Liver (tissue), 7 donors: ENCODE measurements at regions not wholly inside any gene's neighbourhood (a gene's known extent, or its start where the extent isn't known, plus 50 kb on each side); places are given as distances from the start of the nearest gene placed in this dataset.

ENCODE experiments used
- DNase-seq: peaks from one replicate; pipeline ENCODE4 v3.0.0-alpha.2; 2017; ENCODE audit warnings: low spot score
- H3K27ac ChIP-seq, 2 donors: one replicate each; pipeline ENCODE4 v1.7.0; 2013; ENCODE audit warnings: inconsistent platforms in 2 of 2, low read length in 2 of 2, control low read depth in 1 of 2, low read depth in 1 of 2, mild to moderate bottlenecking in 1 of 2
- H3K27me3 ChIP-seq, 4 donors: one replicate each; pipeline versions ENCODE4 v1.6.1 to v1.7.0; 2013; ENCODE audit warnings: low read length in 3 of 4, inconsistent platforms in 1 of 4, mild to moderate bottlenecking in 1 of 4, moderate library complexity in 1 of 4; ENCODE audit not compliant: control insufficient read depth in 4 of 4, insufficient read depth in 4 of 4
- H3K36me3 ChIP-seq, 4 donors: one replicate each; pipeline versions ENCODE4 v1.6.1 to v1.7.0; 2013; ENCODE audit warnings: low read length in 3 of 4, mild to moderate bottlenecking in 3 of 4, low read depth in 1 of 4, moderate library complexity in 1 of 4; ENCODE audit not compliant: control insufficient read depth in 4 of 4, insufficient read depth in 3 of 4
- H3K4me1 ChIP-seq, 4 donors: one replicate each; pipeline versions ENCODE4 v1.6.1 to v1.7.0; 2013; ENCODE audit warnings: low read length in 3 of 4, mild to moderate bottlenecking in 3 of 4, moderate library complexity in 1 of 4; ENCODE audit not compliant: control insufficient read depth in 4 of 4, insufficient read depth in 4 of 4
- H3K4me3 ChIP-seq, 3 donors: one replicate each; pipeline versions ENCODE4 v1.6.1 to v1.7.0; 2013; ENCODE audit warnings: low read length in 3 of 3, control low read depth in 1 of 3, low read depth in 1 of 3, mild to moderate bottlenecking in 1 of 3
- H3K9ac ChIP-seq, 2 donors: one replicate each; pipeline ENCODE4 v1.7.0; 2013; ENCODE audit warnings: low read length in 2 of 2, mild to moderate bottlenecking in 2 of 2, moderate library complexity in 2 of 2, control low read depth in 1 of 2, low read depth in 1 of 2
- H3K9me3 ChIP-seq, 4 donors: one replicate each; pipeline versions ENCODE4 v1.6.1 to v1.7.0; 2013; ENCODE audit warnings: low read length in 3 of 4; ENCODE audit not compliant: control insufficient read depth in 4 of 4
- EGR1 ChIP-seq, 2 donors: IDR thresholded peaks; 2 replicates each; pipeline ENCODE4 v1.6.1; 2016 to 2018; ENCODE audit warnings: antibody characterized with exemption in 2 of 2, low read depth in 2 of 2
- FOXA1 ChIP-seq: IDR thresholded peaks from 2 replicates; pipeline ENCODE4 v1.6.1; 2016; ENCODE audit warnings: antibody characterized with exemption
- FOXA2 ChIP-seq: IDR thresholded peaks from 2 replicates; pipeline ENCODE4 v1.6.1; 2016; ENCODE audit warnings: antibody characterized with exemption
- GABPA ChIP-seq, 2 donors: IDR thresholded peaks in 1 of 2; conservative IDR thresholded peaks in 1 of 2; 2 replicates each; pipeline ENCODE4 v1.6.1; 2016; ENCODE audit warnings: antibody characterized with exemption in 2 of 2, mild to moderate bottlenecking in 1 of 2, moderate library complexity in 1 of 2
- HNF4A ChIP-seq, 2 donors: conservative IDR thresholded peaks; 2 replicates each; pipeline ENCODE4 v1.6.1; 2016; ENCODE audit warnings: antibody characterized with exemption in 2 of 2, mild to moderate bottlenecking in 2 of 2
- JUND ChIP-seq, 2 donors: IDR thresholded peaks; 2 replicates each; pipeline ENCODE4 v1.6.1; 2016; ENCODE audit warnings: antibody characterized with exemption in 2 of 2
- NR2F2 ChIP-seq: IDR thresholded peaks from 2 replicates; pipeline ENCODE4 v1.6.1; 2016; ENCODE audit warnings: antibody characterized with exemption
- RAD21 ChIP-seq, 2 donors: IDR thresholded peaks; 2 replicates each; pipeline ENCODE4 v1.6.1; 2016; ENCODE audit warnings: antibody characterized with exemption in 2 of 2, mild to moderate bottlenecking in 2 of 2
- RXRA ChIP-seq, 2 donors: IDR thresholded peaks; 2 replicates each; pipeline ENCODE4 v1.6.1; 2017 to 2018; ENCODE audit warnings: antibody characterized with exemption in 2 of 2, mild to moderate bottlenecking in 1 of 2
- SP1 ChIP-seq: IDR thresholded peaks from 2 replicates; pipeline ENCODE4 v1.6.1; 2018; ENCODE audit warnings: antibody characterized with exemption, mild to moderate bottlenecking
- TAF1 ChIP-seq: conservative IDR thresholded peaks from 2 replicates; pipeline ENCODE4 v1.6.1; 2016; ENCODE audit warnings: antibody characterized with exemption, mild to moderate bottlenecking
- YY1 ChIP-seq: IDR thresholded peaks from 2 replicates; pipeline ENCODE4 v1.6.1; 2016; ENCODE audit warnings: antibody characterized with exemption, mild to moderate bottlenecking
- WGBS: extraction: QIAGEN DNeasy Blood & Tissue Kit; methylation state at CpG from one replicate; pipeline ENCODE4 v1.1.7; 2013; 5-methylcytosine and 5-hydroxymethylcytosine counted together
- TF ChIP-seq, protein P1 (sequence below): IDR thresholded peaks from 2 replicates; pipeline ENCODE4 v1.6.1; 2016; ENCODE audit warnings: antibody characterized with exemption
- TF ChIP-seq, protein P2 (sequence below): IDR thresholded peaks from 2 replicates; pipeline ENCODE4 v1.6.1; 2016; ENCODE audit warnings: antibody characterized with exemption
- TF ChIP-seq, protein P3 (sequence below): IDR thresholded peaks from 2 replicates; pipeline ENCODE4 v1.6.1; 2016; ENCODE audit warnings: antibody characterized with exemption
- TF ChIP-seq, protein P4 (sequence below): IDR thresholded peaks from 2 replicates; pipeline ENCODE4 v1.6.1; 2016; ENCODE audit warnings: antibody characterized with exemption, mild to moderate bottlenecking
- donor health status: healthy.
- donor health status: healthy.
- donor health status: healthy.
- donor health status: healthy.

DNA sequence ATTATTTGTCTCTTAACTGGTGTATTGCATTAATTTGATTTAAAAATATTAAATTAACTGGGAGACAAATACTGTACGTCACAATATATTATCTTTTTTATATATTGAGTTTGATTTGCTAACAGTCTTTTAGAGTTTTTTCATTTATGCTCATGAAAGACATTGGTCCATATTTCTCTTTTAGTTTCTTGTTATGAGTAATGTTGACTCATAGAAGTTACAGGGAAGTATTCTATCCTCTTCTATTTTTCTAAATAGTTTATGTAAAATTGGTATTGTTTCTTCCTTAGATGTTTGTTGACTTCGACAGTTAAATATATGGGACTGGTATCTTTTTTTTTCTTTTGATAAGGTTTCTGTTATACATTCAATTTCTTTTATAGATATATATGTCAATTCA lies 1115.6 kb upstream of the CITED2 start:
- Histone ChIP-seq H3K27ac (no peak overlapping the region), H3K36me3 (no peaks in the 10 kb centered on the region), H3K27me3 (no peaks in the 10 kb centered on the region), H3K9me3 (peaks cover 2 to 8% (median 4%) of the 10 kb centered on the region in 4 donors), H3K9ac (no peak overlapping the region), H3K4me3 (no peak overlapping the region), H3K4me1 (no peaks in the 10 kb centered on the region)
- DNase-seq: no peak
- TF ChIP-seq JUND (IDR thresholded peaks at IDR 0.05): no peak
- TF ChIP-seq NR2F2: no peak
- no peak for TF ChIP-seq HNF4A (conservative IDR thresholded peaks at IDR 0.05)
- TF ChIP-seq, protein P1, sequence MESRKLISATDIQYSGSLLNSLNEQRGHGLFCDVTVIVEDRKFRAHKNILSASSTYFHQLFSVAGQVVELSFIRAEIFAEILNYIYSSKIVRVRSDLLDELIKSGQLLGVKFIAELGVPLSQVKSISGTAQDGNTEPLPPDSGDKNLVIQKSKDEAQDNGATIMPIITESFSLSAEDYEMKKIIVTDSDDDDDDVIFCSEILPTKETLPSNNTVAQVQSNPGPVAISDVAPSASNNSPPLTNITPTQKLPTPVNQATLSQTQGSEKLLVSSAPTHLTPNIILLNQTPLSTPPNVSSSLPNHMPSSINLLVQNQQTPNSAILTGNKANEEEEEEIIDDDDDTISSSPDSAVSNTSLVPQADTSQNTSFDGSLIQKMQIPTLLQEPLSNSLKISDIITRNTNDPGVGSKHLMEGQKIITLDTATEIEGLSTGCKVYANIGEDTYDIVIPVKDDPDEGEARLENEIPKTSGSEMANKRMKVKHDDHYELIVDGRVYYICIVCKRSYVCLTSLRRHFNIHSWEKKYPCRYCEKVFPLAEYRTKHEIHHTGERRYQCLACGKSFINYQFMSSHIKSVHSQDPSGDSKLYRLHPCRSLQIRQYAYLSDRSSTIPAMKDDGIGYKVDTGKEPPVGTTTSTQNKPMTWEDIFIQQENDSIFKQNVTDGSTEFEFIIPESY: no peak
- TF ChIP-seq, protein P2, sequence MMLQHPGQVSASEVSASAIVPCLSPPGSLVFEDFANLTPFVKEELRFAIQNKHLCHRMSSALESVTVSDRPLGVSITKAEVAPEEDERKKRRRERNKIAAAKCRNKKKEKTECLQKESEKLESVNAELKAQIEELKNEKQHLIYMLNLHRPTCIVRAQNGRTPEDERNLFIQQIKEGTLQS: no peak
- TF ChIP-seq YY1: no peak
- no peak for TF ChIP-seq EGR1 (IDR thresholded peaks at IDR 0.05; ENCODE audit: low read depth in 2 of 2)
- TF ChIP-seq RAD21 (IDR thresholded peaks at IDR 0.05): no peak
- TF ChIP-seq TAF1: no peak
- TF ChIP-seq GABPA (IDR thresholded peaks at IDR 0.05 in 1 of 2, conservative IDR thresholded peaks at IDR 0.05 in 1 of 2): no peak
- no peak for TF ChIP-seq FOXA2
- TF ChIP-seq SP1: no peak
- no peak for TF ChIP-seq RXRA (IDR thresholded peaks at IDR 0.05)
- TF ChIP-seq, protein P3, sequence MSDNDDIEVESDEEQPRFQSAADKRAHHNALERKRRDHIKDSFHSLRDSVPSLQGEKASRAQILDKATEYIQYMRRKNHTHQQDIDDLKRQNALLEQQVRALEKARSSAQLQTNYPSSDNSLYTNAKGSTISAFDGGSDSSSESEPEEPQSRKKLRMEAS: no peak
- TF ChIP-seq, protein P4, sequence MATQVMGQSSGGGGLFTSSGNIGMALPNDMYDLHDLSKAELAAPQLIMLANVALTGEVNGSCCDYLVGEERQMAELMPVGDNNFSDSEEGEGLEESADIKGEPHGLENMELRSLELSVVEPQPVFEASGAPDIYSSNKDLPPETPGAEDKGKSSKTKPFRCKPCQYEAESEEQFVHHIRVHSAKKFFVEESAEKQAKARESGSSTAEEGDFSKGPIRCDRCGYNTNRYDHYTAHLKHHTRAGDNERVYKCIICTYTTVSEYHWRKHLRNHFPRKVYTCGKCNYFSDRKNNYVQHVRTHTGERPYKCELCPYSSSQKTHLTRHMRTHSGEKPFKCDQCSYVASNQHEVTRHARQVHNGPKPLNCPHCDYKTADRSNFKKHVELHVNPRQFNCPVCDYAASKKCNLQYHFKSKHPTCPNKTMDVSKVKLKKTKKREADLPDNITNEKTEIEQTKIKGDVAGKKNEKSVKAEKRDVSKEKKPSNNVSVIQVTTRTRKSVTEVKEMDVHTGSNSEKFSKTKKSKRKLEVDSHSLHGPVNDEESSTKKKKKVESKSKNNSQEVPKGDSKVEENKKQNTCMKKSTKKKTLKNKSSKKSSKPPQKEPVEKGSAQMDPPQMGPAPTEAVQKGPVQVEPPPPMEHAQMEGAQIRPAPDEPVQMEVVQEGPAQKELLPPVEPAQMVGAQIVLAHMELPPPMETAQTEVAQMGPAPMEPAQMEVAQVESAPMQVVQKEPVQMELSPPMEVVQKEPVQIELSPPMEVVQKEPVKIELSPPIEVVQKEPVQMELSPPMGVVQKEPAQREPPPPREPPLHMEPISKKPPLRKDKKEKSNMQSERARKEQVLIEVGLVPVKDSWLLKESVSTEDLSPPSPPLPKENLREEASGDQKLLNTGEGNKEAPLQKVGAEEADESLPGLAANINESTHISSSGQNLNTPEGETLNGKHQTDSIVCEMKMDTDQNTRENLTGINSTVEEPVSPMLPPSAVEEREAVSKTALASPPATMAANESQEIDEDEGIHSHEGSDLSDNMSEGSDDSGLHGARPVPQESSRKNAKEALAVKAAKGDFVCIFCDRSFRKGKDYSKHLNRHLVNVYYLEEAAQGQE: no peak
- TF ChIP-seq FOXA1: no peak
- 96% methylated on average over 2 of the region's 2 CpGs for WGBS

DNA sequence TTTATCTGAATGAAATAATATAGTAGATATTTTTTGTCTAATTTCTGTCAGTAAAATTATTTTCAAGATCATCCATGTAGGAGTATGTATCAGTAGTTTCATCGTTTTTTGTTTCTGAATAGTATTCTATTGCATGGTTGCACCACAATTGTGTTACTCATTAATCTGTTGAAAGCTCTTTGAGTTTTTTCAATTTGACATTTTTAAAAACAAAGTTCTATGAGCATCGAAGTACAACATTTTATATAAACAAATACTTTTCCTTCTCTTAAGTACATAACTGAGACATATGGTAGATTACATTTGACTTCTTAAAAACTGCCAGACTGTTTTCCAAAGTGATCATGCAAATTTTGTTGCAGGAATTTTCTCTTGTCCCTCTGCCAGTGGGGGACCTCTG lies 1113.1 kb upstream of the CITED2 start:
- Histone ChIP-seq H3K9me3 (peaks cover 2 to 8% (median 4%) of the 10 kb centered on the region in 4 donors), H3K27me3 (no peaks in the 10 kb centered on the region), H3K4me3 (no peak overlapping the region), H3K9ac (no peak overlapping the region), H3K4me1 (no peaks in the 10 kb centered on the region), H3K27ac (no peak overlapping the region), H3K36me3 (no peaks in the 10 kb centered on the region)
- TF ChIP-seq EGR1 (IDR thresholded peaks at IDR 0.05; ENCODE audit: low read depth in 2 of 2): no peak
- 86% methylated on average over 2 of the region's 2 CpGs for WGBS
- no peak for DNase-seq
